Ishikawa (cell line): ENCODE measurements at regions not wholly inside any gene's neighbourhood (a gene's known extent, or its start where the extent isn't known, plus 50 kb on each side); places are given as distances from the start of the nearest gene placed in this dataset.

Experiments used
- CEBPB ChIP-seq: IDR thresholded peaks from 2 replicates; pipeline ENCODE4 v1.6.1; 2012
- CREB1 ChIP-seq: IDR thresholded peaks from 2 replicates; pipeline ENCODE4 v1.6.1; 2012; ENCODE audit warnings: low read depth
- EGR1 ChIP-seq: IDR thresholded peaks from 2 replicates; pipeline ENCODE4 v1.6.1; 2012
- EP300 ChIP-seq: IDR thresholded peaks from 2 replicates; pipeline ENCODE4 v1.6.1; 2012; ENCODE audit warnings: borderline replicate concordance
- FOXM1 ChIP-seq: IDR thresholded peaks from 2 replicates; pipeline ENCODE4 v1.6.1; 2012; ENCODE audit warnings: low read depth, borderline replicate concordance
- NFIC ChIP-seq: IDR thresholded peaks from 2 replicates; pipeline ENCODE4 v1.6.1; 2012
- RAD21 ChIP-seq: IDR thresholded peaks from 2 replicates; pipeline ENCODE4 v1.6.1; 2012; ENCODE audit warnings: low read depth
- REST ChIP-seq: IDR thresholded peaks from 2 replicates; pipeline ENCODE4 v1.6.1; 2012; ENCODE audit warnings: low read depth, mild to moderate bottlenecking
- TAF1 ChIP-seq: IDR thresholded peaks from 2 replicates; pipeline ENCODE4 v1.6.1; 2012; ENCODE audit warnings: low read depth, mild to moderate bottlenecking
- TCF12 ChIP-seq: IDR thresholded peaks from 2 replicates; pipeline ENCODE4 v1.6.1; 2012; ENCODE audit warnings: low read depth
- TEAD4 ChIP-seq: IDR thresholded peaks from 2 replicates; pipeline ENCODE4 v1.6.1; 2012
- YY1 ChIP-seq: IDR thresholded peaks from 2 replicates; pipeline ENCODE4 v1.6.1; 2012; ENCODE audit warnings: low read depth
- ZBTB7A ChIP-seq: IDR thresholded peaks from 2 replicates; pipeline ENCODE4 v1.6.1; 2012; ENCODE audit warnings: low read depth
- TF ChIP-seq, protein P1 (sequence below): IDR thresholded peaks from 2 replicates; pipeline ENCODE4 v1.6.1; 2012
- TF ChIP-seq, protein P2 (sequence below): IDR thresholded peaks from 2 replicates; pipeline ENCODE4 v1.6.1; 2012

DNA sequence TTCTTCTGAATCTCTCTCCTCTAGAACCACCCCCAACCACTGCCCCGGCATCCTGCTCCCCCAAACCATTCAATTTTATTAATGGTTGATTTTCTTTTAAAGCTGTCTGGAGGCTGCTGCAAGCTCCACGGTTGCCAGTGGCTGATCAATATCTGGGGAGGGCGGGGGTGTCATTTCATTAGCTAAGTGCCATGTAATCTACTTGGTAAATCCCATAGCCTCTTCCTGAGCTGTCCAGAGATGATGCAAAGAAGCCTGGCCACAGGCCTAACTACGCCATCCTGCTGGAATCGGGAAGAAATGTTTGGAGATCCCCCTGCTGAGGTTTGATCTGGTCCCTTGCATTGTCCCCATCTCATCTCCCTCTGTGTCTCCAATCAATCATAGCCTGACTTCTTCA lies 440.1 kb downstream of the MIAT start:
- TF ChIP-seq ZBTB7A: no peak
- TF ChIP-seq TEAD4: no peak

- TF ChIP-seq RAD21 (no peak), REST (no peak), FOXM1 (no peak), TAF1 (no peak), YY1 (no peak), EGR1 (no peak), CREB1 (no peak), ZBTB7A (no peak), TCF12 (no peak), EP300 (no peak), CEBPB (no peak), NFIC (no peak), TEAD4 (no peak)
- TF ChIP-seq, protein P1, sequence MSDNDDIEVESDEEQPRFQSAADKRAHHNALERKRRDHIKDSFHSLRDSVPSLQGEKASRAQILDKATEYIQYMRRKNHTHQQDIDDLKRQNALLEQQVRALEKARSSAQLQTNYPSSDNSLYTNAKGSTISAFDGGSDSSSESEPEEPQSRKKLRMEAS: no peak
- TF ChIP-seq, protein P2, sequence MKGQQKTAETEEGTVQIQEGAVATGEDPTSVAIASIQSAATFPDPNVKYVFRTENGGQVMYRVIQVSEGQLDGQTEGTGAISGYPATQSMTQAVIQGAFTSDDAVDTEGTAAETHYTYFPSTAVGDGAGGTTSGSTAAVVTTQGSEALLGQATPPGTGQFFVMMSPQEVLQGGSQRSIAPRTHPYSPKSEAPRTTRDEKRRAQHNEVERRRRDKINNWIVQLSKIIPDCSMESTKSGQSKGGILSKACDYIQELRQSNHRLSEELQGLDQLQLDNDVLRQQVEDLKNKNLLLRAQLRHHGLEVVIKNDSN: no peak
Measured at GRCh38 chr22:27097933-27098332, 440.5 kb downstream of the MIAT start.

GRCh38 chr22:27099946-27100722 lies 442.7 kb downstream of the MIAT start:
- TF ChIP-seq, protein P2: no peak

DNA sequence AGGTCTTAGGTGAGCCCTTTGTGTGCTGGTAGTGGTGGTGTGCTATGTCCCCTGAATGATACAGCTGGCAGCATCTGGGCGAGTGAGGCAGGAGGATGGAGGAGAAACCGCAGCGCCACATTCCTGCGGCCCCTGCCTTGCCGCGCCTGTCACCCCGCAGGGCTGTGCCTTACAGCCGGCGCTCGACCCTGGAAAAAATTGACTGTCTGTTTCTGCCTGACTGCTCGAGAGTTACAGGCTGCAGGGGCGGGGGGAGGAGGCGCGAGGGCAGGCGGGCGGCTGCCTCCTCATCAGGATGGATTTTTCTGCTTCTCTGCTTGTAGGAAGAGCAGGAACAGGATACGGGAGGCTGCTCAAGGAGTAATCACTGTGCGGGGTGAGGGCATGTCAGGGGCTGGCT lies 443.4 kb downstream of the MIAT start:
- TF ChIP-seq, protein P2: no peak
- TF ChIP-seq TCF12 (no peak), CREB1 (no peak), REST (no peak), ZBTB7A (no peak), YY1 (no peak), FOXM1 (no peak)

GRCh38 chr22:27101288-27101687 lies 443.9 kb downstream of the MIAT start:
- no peak for TF ChIP-seq EP300
- no peak for TF ChIP-seq ZBTB7A
- TF ChIP-seq TCF12: no peak
- TF ChIP-seq CEBPB: no peak
- TF ChIP-seq RAD21: no peak
- no peak for TF ChIP-seq FOXM1
- no peak for TF ChIP-seq TEAD4
- no peak for TF ChIP-seq EGR1
- TF ChIP-seq, protein P2: no peak
- no peak for TF ChIP-seq TAF1
- TF ChIP-seq, protein P1: no peak
- TF ChIP-seq CREB1: no peak
- no peak for TF ChIP-seq REST
- no peak for TF ChIP-seq NFIC
- no peak for TF ChIP-seq YY1
